ENCODE measurements at regions not wholly inside any gene's neighbourhood (a gene's known extent, or its start where the extent isn't known, plus 50 kb on each side); places are given as distances from the start of the nearest gene placed in this dataset.

- TF ChIP-seq CTCF (IDR thresholded peaks at IDR 0.05) (no peak), RFX5 (IDR thresholded peaks at IDR 0.05; ENCODE audit: low read length) (no peak), JUND (IDR thresholded peaks at IDR 0.05) (no peak), ELF1 (IDR thresholded peaks at IDR 0.05) (no peak), EZH2phosphoT487 (IDR thresholded peaks at IDR 0.05; ENCODE audit: borderline replicate concordance, low read depth) (no peak), RAD21 (IDR thresholded peaks at IDR 0.05; ENCODE audit: low read length) (no peak), EP300 (IDR thresholded peaks at IDR 0.05; ENCODE audit: borderline replicate concordance in 1 of 2, low read depth in 1 of 2, low read length in 1 of 2) (no peak)
These were observed 204.6 kb upstream of the IL12A start for GRCh38 chr3:159783780-159784742.
